DND-41 (cell line): ENCODE measurements at regions not wholly inside any gene's neighbourhood (a gene's known extent, or its start where the extent isn't known, plus 50 kb on each side); places are given as distances from the start of the nearest gene placed in this dataset.
"Not testable (repeated sequence)": the region's sequence is repeated elsewhere in the genome, so short reads cannot be mapped to it uniquely, and the experiment has no call there.

Experiments used
- CTCF ChIP-seq: IDR thresholded peaks from 2 replicates; pipeline ENCODE4 v1.5.1; 2012; ENCODE audit warnings: borderline replicate concordance, low read length, moderate library complexity, mild to moderate bottlenecking; ENCODE audit not compliant: poor library complexity, severe bottlenecking; ENCODE audit errors: extremely low read depth
- EZH2 ChIP-seq: IDR thresholded peaks from 3 replicates; pipeline ENCODE4 v1.6.1; 2012; ENCODE audit warnings: borderline replicate concordance, low read depth, mild to moderate bottlenecking, moderate library complexity, low read length, inconsistent platforms; ENCODE audit not compliant: severe bottlenecking

GRCh38 chr2:34142531-34143008 is 543.5 kb upstream of the FAM98A start:
- not testable (repeated sequence) for TF ChIP-seq CTCF, EZH2
